GM10248 (cell line): ENCODE measurements at regions not wholly inside any gene's neighbourhood (a gene's known extent, or its start where the extent isn't known, plus 50 kb on each side); places are given as distances from the start of the nearest gene placed in this dataset.

Source experiments
- CTCF ChIA-PET: fragments of 300-600 bp; sonication (Branson Sonifier 250); formaldehyde crosslinking; extraction: SDS; loops from one replicate; lab custom pipeline; 2021; ENCODE audit warnings: antibody characterized with exemption; lab: Yijun Ruan, JAX
- POLR2A ChIA-PET: fragments of 350-650 bp; sonication (Branson Sonifier 250); formaldehyde crosslinking; extraction: SDS; loops from one replicate; lab custom pipeline; 2020; ENCODE audit warnings: antibody characterized with exemption; lab: Yijun Ruan, JAX
- DNase-seq: peaks from one replicate; pipeline ENCODE4 v3.0.0; 2012; ENCODE audit errors: extremely low spot score
- CTCF ChIP-seq: IDR thresholded peaks from 2 replicates; pipeline ENCODE4 v1.5.1; 2012; ENCODE audit warnings: mild to moderate bottlenecking, low read depth; ENCODE audit errors: extremely low read depth, missing control alignments, control extremely low read depth

GRCh38 chr7:112853422-112853821, 63.2 kb upstream of the TMEM168 start:
- no peak for TF ChIP-seq CTCF
- no peak for DNase-seq
- ChIA-PET CTCF (no interaction called here), POLR2A (no interaction called here)

- ChIA-PET CTCF (interaction anchor here (1.1 to 2.4 kb wide), 4 partner anchors 12 to 25 kb away, joined by 3 to 6 read pairs (median 4); no protein-coding TSS in a partner anchor), POLR2A (no interaction called here)
- no peak for DNase-seq
- TF ChIP-seq CTCF, result no peak
These were observed 53.0 kb upstream of the TMEM168 start for GRCh38 chr7:112843151-112843550.
